SK-N-SH (cell line): ENCODE measurements at regions not wholly inside any gene's neighbourhood (a gene's known extent, or its start where the extent isn't known, plus 50 kb on each side); places are given as distances from the start of the nearest gene placed in this dataset.

Experiments
- EP300 ChIP-seq, 2 experiments: IDR thresholded peaks; 2 replicates each; pipeline versions ENCODE4 v1.4.0 to v1.6.1; 2012; ENCODE audit warnings: borderline replicate concordance in 1 of 2, low read depth in 1 of 2, low read length in 1 of 2
- NRF1 ChIP-seq: IDR thresholded peaks from 2 replicates; pipeline ENCODE4 v1.6.1; 2012; ENCODE audit warnings: low read depth, mild to moderate bottlenecking, low read length
- RAD21 ChIP-seq: IDR thresholded peaks from 2 replicates; pipeline ENCODE4 v1.6.1; 2012; ENCODE audit warnings: mild to moderate bottlenecking, low read length
- REST ChIP-seq: IDR thresholded peaks from 2 replicates; pipeline ENCODE4 v1.6.1; 2012; ENCODE audit warnings: mild to moderate bottlenecking, low read depth, low read length, moderate library complexity
- TF ChIP-seq, protein P1 (sequence below): fragments of 150-350 bp; IDR thresholded peaks from 2 replicates; pipeline ENCODE4 v1.6.1; 2017; ENCODE audit warnings: antibody characterized with exemption, low read length, low read depth, borderline replicate concordance
- TF ChIP-seq, protein P2 (sequence below): fragments of 200-600 bp; sonication (generic); IDR thresholded peaks from 2 replicates; pipeline ENCODE4 v1.6.1; 2017; ENCODE audit warnings: antibody characterized with exemption, mild to moderate bottlenecking, moderate library complexity

GRCh38 chr1:90346349-90346748 is 351.4 kb downstream of the ZNF326 start:
- TF ChIP-seq NRF1: no peak
- TF ChIP-seq, protein P1, sequence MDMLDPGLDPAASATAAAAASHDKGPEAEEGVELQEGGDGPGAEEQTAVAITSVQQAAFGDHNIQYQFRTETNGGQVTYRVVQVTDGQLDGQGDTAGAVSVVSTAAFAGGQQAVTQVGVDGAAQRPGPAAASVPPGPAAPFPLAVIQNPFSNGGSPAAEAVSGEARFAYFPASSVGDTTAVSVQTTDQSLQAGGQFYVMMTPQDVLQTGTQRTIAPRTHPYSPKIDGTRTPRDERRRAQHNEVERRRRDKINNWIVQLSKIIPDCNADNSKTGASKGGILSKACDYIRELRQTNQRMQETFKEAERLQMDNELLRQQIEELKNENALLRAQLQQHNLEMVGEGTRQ: no peak
- TF ChIP-seq EP300 (IDR thresholded peaks at IDR 0.05; ENCODE audit: borderline replicate concordance in 1 of 2, low read depth in 1 of 2, low read length in 1 of 2): no peak
- TF ChIP-seq RAD21: no peak
- TF ChIP-seq, protein P2, sequence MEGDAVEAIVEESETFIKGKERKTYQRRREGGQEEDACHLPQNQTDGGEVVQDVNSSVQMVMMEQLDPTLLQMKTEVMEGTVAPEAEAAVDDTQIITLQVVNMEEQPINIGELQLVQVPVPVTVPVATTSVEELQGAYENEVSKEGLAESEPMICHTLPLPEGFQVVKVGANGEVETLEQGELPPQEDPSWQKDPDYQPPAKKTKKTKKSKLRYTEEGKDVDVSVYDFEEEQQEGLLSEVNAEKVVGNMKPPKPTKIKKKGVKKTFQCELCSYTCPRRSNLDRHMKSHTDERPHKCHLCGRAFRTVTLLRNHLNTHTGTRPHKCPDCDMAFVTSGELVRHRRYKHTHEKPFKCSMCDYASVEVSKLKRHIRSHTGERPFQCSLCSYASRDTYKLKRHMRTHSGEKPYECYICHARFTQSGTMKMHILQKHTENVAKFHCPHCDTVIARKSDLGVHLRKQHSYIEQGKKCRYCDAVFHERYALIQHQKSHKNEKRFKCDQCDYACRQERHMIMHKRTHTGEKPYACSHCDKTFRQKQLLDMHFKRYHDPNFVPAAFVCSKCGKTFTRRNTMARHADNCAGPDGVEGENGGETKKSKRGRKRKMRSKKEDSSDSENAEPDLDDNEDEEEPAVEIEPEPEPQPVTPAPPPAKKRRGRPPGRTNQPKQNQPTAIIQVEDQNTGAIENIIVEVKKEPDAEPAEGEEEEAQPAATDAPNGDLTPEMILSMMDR: no peak
- TF ChIP-seq REST: no peak
